ENCODE measurements at regions not wholly inside any gene's neighbourhood (a gene's known extent, or its start where the extent isn't known, plus 50 kb on each side); places are given as distances from the start of the nearest gene placed in this dataset.

DNA sequence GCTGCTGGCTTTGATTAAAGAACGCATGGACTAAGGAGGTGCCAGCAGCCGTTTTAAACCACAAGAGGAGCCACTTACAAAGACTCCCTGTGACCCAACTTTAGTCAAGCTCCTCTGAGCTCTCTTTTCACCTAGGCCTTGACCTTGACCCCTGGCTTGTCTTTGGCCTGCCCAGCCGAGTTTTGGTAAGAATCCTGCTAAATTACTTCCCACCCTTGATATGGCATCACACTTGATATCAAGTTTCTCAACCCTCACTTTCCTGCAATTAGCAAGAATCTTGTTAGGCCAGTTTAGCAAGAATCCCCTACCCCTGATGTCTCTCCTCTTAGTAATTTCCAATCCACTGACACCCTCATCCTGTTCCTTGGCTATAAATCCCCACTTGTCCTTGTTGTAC lies 232.8 kb upstream of the SALL1 start:
- no peak for TF ChIP-seq TCF12 (IDR thresholded peaks at IDR 0.05; ENCODE audit: low read depth)
- TF ChIP-seq RAD21 (IDR thresholded peaks at IDR 0.05; ENCODE audit: low read depth), result no peak

DNA sequence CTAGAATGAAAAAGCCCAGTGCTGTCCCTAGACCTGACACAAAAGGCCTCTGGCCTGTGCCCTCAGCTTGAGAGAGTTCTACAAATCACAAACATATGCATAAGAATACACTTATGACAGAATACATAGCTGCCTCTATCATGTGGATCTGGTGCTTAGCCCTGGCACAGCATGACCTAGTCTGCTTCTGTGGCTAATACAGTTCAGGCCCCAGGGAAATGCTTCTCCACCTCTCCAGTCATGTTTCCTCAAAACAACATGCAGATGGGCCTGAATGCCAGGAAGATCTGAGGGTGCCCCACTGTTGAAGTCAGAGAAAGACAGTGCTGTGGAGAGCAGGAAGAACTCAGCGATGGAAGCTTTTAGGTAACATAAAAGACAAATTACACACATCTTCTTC lies 231.9 kb upstream of the SALL1 start:
- TF ChIP-seq, protein P1, sequence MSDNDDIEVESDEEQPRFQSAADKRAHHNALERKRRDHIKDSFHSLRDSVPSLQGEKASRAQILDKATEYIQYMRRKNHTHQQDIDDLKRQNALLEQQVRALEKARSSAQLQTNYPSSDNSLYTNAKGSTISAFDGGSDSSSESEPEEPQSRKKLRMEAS (IDR thresholded peaks at IDR 0.05), result no peak
- no peak for TF ChIP-seq ZBTB7A (IDR thresholded peaks at IDR 0.05; ENCODE audit: low read depth)
- TF ChIP-seq, protein P2, sequence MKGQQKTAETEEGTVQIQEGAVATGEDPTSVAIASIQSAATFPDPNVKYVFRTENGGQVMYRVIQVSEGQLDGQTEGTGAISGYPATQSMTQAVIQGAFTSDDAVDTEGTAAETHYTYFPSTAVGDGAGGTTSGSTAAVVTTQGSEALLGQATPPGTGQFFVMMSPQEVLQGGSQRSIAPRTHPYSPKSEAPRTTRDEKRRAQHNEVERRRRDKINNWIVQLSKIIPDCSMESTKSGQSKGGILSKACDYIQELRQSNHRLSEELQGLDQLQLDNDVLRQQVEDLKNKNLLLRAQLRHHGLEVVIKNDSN (IDR thresholded peaks at IDR 0.05), result no peak
- TF ChIP-seq TCF12 (IDR thresholded peaks at IDR 0.05; ENCODE audit: low read depth), result no peak
- no peak for TF ChIP-seq RAD21 (IDR thresholded peaks at IDR 0.05; ENCODE audit: low read depth)
- TF ChIP-seq EP300 (IDR thresholded peaks at IDR 0.05; ENCODE audit: borderline replicate concordance), result no peak
- no peak for TF ChIP-seq TAF1 (IDR thresholded peaks at IDR 0.05; ENCODE audit: low read depth)
- TF ChIP-seq NFIC (IDR thresholded peaks at IDR 0.05), result no peak
- TF ChIP-seq TEAD4 (IDR thresholded peaks at IDR 0.05), result no peak

DNA sequence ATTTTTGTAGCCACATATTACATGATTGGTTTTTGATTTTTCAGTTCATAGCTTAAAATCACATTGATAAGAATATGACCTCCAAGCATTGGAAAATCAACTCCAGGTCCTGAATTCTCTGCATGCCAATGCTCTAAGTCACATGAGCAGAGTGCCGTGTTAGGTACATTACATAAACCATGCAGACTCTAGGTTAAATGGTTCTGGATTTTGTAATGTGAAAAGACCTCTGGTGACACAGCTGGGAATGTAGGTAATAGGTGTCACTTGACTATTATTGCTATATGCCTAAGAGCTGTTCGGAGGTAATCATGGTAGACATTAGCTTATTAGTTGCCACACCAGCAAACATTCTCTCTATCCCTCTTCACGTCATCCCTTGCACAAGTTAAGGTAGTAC lies 231.1 kb upstream of the SALL1 start:
- TF ChIP-seq, protein P1 (IDR thresholded peaks at IDR 0.05), result no peak
- TF ChIP-seq, protein P3, sequence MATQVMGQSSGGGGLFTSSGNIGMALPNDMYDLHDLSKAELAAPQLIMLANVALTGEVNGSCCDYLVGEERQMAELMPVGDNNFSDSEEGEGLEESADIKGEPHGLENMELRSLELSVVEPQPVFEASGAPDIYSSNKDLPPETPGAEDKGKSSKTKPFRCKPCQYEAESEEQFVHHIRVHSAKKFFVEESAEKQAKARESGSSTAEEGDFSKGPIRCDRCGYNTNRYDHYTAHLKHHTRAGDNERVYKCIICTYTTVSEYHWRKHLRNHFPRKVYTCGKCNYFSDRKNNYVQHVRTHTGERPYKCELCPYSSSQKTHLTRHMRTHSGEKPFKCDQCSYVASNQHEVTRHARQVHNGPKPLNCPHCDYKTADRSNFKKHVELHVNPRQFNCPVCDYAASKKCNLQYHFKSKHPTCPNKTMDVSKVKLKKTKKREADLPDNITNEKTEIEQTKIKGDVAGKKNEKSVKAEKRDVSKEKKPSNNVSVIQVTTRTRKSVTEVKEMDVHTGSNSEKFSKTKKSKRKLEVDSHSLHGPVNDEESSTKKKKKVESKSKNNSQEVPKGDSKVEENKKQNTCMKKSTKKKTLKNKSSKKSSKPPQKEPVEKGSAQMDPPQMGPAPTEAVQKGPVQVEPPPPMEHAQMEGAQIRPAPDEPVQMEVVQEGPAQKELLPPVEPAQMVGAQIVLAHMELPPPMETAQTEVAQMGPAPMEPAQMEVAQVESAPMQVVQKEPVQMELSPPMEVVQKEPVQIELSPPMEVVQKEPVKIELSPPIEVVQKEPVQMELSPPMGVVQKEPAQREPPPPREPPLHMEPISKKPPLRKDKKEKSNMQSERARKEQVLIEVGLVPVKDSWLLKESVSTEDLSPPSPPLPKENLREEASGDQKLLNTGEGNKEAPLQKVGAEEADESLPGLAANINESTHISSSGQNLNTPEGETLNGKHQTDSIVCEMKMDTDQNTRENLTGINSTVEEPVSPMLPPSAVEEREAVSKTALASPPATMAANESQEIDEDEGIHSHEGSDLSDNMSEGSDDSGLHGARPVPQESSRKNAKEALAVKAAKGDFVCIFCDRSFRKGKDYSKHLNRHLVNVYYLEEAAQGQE (IDR thresholded peaks at IDR 0.05; ENCODE audit: low read depth), result no peak
- TF ChIP-seq ZBTB7A (IDR thresholded peaks at IDR 0.05; ENCODE audit: low read depth) (no peak), FOXM1 (IDR thresholded peaks at IDR 0.05; ENCODE audit: borderline replicate concordance, low read depth) (no peak), TEAD4 (IDR thresholded peaks at IDR 0.05) (no peak), CEBPB (IDR thresholded peaks at IDR 0.05) (no peak), NFIC (IDR thresholded peaks at IDR 0.05) (no peak), RAD21 (IDR thresholded peaks at IDR 0.05; ENCODE audit: low read depth) (no peak), TCF12 (IDR thresholded peaks at IDR 0.05; ENCODE audit: low read depth) (no peak), CREB1 (IDR thresholded peaks at IDR 0.05; ENCODE audit: low read depth) (no peak), EGR1 (IDR thresholded peaks at IDR 0.05) (no peak), YY1 (IDR thresholded peaks at IDR 0.05; ENCODE audit: low read depth) (no peak), TAF1 (IDR thresholded peaks at IDR 0.05; ENCODE audit: low read depth) (no peak), EP300 (IDR thresholded peaks at IDR 0.05; ENCODE audit: borderline replicate concordance) (no peak)
- TF ChIP-seq, protein P2 (IDR thresholded peaks at IDR 0.05), result no peak

DNA sequence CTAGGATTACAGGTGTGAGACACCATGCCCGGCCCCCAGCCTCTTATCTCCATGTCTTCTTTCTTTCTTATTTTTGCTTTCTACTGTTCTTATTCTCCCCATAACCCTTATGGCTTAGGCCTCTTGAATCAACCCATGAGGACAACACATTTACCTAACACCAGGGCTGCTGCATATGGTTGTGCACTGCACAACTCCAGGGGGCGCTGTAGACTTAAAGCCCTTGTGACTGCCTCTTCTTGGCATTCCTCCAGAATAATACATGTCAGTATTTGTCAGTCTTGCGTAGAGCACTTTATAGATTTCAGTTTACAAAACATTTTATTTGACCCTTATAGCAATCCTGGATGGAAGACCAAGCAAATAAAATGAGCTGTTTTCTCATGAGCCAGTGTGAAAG lies 225.0 kb upstream of the SALL1 start:
- TF ChIP-seq, protein P2 (IDR thresholded peaks at IDR 0.05), result no peak
- TF ChIP-seq FOXM1 (IDR thresholded peaks at IDR 0.05; ENCODE audit: borderline replicate concordance, low read depth), result no peak
- no peak for TF ChIP-seq EGR1 (IDR thresholded peaks at IDR 0.05)
- no peak for TF ChIP-seq RAD21 (IDR thresholded peaks at IDR 0.05; ENCODE audit: low read depth)
- TF ChIP-seq EP300 (IDR thresholded peaks at IDR 0.05; ENCODE audit: borderline replicate concordance), result no peak
- no peak for TF ChIP-seq NFIC (IDR thresholded peaks at IDR 0.05)
- no peak for TF ChIP-seq CEBPB (IDR thresholded peaks at IDR 0.05)
- TF ChIP-seq, protein P3 (IDR thresholded peaks at IDR 0.05; ENCODE audit: low read depth), result no peak
- TF ChIP-seq TAF1 (IDR thresholded peaks at IDR 0.05; ENCODE audit: low read depth), result no peak
- no peak for TF ChIP-seq YY1 (IDR thresholded peaks at IDR 0.05; ENCODE audit: low read depth)
- TF ChIP-seq TCF12 (IDR thresholded peaks at IDR 0.05; ENCODE audit: low read depth), result no peak

DNA sequence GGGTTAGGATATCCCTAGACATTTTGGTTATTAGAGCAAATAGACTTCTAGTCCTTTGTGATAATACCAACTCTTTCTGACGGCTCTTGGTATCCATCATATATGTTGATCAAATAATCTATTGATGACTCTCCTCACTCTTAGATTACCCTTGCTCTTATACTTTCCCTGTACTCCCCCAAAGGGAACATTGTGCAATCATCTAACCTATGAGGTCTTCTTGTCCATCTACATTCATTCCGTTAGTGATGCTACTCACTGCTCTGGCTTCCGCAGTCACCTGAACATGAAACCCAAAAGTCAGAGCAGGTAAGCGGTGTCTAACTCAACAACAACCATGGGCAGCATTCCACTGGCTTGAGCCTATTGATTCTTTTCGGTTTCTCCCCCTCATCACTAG lies 223.7 kb upstream of the SALL1 start:
- TF ChIP-seq EGR1 (IDR thresholded peaks at IDR 0.05), result no peak
- no peak for TF ChIP-seq CREB1 (IDR thresholded peaks at IDR 0.05; ENCODE audit: low read depth)
- TF ChIP-seq RAD21 (IDR thresholded peaks at IDR 0.05; ENCODE audit: low read depth), result no peak
- TF ChIP-seq YY1 (IDR thresholded peaks at IDR 0.05; ENCODE audit: low read depth), result no peak

DNA sequence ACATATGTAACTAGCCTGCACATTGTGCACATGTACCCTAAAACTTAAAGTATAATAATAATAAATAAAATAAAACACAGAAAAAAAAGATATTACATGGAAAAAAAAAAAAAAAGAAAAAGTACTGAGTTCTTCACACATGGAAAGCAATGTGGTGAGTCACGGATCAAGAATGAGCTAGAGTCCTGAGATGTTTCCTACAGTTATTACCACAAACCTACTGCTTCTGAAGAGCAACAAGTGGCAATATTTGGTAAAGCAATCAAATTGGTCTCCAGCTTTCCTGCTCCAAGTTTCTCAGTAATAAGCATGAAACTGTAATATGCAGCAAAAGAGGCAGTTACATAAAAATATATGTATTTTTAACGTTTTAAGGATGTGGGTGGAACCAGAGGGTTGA lies 223.3 kb upstream of the SALL1 start:
- no peak for TF ChIP-seq FOXM1 (IDR thresholded peaks at IDR 0.05; ENCODE audit: borderline replicate concordance, low read depth)
- TF ChIP-seq CEBPB (IDR thresholded peaks at IDR 0.05), result no peak
- TF ChIP-seq NFIC (IDR thresholded peaks at IDR 0.05), result no peak
- TF ChIP-seq CREB1 (IDR thresholded peaks at IDR 0.05; ENCODE audit: low read depth), result no peak
- TF ChIP-seq, protein P3 (IDR thresholded peaks at IDR 0.05; ENCODE audit: low read depth), result no peak
- TF ChIP-seq YY1 (IDR thresholded peaks at IDR 0.05; ENCODE audit: low read depth), result no peak
